Spleen (tissue), 11 donors: ENCODE measurements at regions not wholly inside any gene's neighbourhood (a gene's known extent, or its start where the extent isn't known, plus 50 kb on each side); places are given as distances from the start of the nearest gene placed in this dataset.

Source experiments
- DNase-seq: peaks from one replicate; pipeline ENCODE4 v3.0.0-alpha.2; 2020
- H3K27ac ChIP-seq, 8 donors: fragments of 200-600 bp; sonication (generic) in 7 of 8; 1 replicate in 4 of 8; 2 replicates in 4 of 8; pipeline versions ENCODE4 v1.5.0 to v1.8.0; 2016 to 2021; ENCODE audit warnings: inconsistent platforms in 4 of 8, mild to moderate bottlenecking in 4 of 8, moderate library complexity in 1 of 8
- H3K27me3 ChIP-seq, 7 donors: fragments of 200-600 bp; sonication (generic) in 6 of 7; replicated peaks in 1 of 7; 1 replicate in 4 of 7; 2 replicates in 3 of 7; pipeline versions ENCODE4 v1.5.0 to v1.8.0; 2016 to 2021; ENCODE audit warnings: inconsistent platforms in 3 of 7, mild to moderate bottlenecking in 1 of 7
- H3K36me3 ChIP-seq, 6 donors: fragments of 200-600 bp; sonication (generic) in 5 of 6; 1 replicate in 4 of 6; 2 replicates in 2 of 6; pipeline versions ENCODE4 v1.5.0 to v1.8.0; 2016 to 2021; ENCODE audit warnings: inconsistent platforms in 2 of 6
- H3K4me1 ChIP-seq, 6 donors: fragments of 200-600 bp; sonication (generic) in 5 of 6; 1 replicate in 3 of 6; 2 replicates in 3 of 6; pipeline versions ENCODE4 v1.5.0 to v1.8.0; 2016 to 2021; ENCODE audit warnings: inconsistent platforms in 3 of 6
- H3K4me3 ChIP-seq, 8 donors: fragments of 200-600 bp; sonication (generic) in 7 of 8; 1 replicate in 4 of 8; 2 replicates in 4 of 8; pipeline versions ENCODE4 v1.5.0 to v1.8.0; 2016 to 2021; ENCODE audit warnings: inconsistent platforms in 4 of 8, mild to moderate bottlenecking in 4 of 8, moderate library complexity in 2 of 8
- H3K9me3 ChIP-seq, 8 donors: fragments of 200-600 bp; sonication (generic) in 7 of 8; 1 replicate in 4 of 8; 2 replicates in 4 of 8; pipeline versions ENCODE4 v1.5.0 to v1.8.0; 2016 to 2021; ENCODE audit warnings: inconsistent platforms in 4 of 8
- POLR2A ChIP-seq, 3 donors: fragments of 450-650 bp; IDR thresholded peaks; one replicate each; pipeline ENCODE4 v1.5.1; 2017; ENCODE audit warnings: antibody characterized with exemption in 3 of 3, mild to moderate bottlenecking in 1 of 3
- POLR2AphosphoS5 ChIP-seq, 3 donors: sonication (generic); formaldehyde crosslinking; IDR thresholded peaks; one replicate each; pipeline ENCODE4 v1.5.1; 2017; ENCODE audit warnings: antibody characterized with exemption in 3 of 3
- WGBS, 5 donors: extraction: QIAGEN DNeasy Blood & Tissue Kit in 3 of 5; methylation state at CpG; one replicate each; pipeline versions ENCODE4 v1.1.5 to v1.1.7; 2013 to 2018; 5-methylcytosine and 5-hydroxymethylcytosine counted together
- intact Hi-C: fragments of 100-400 bp; cut with DNase I; formaldehyde crosslinking; loops from one replicate; pipeline ENCODE4 v1.15.0; 2023; ENCODE audit warnings: low total_unique reads
- TF ChIP-seq, protein P1 (sequence below), 11 experiments: fragments of 200-600 bp in 7 of 11; fragments of 450-650 bp in 4 of 11; sonication (generic) in 4 of 11; IDR thresholded peaks in 8 of 11; conservative IDR thresholded peaks in 3 of 11; 1 replicate in 7 of 11; 2 replicates in 4 of 11; pipeline versions ENCODE4 v1.4.0 to v1.8.0; 2016 to 2021; ENCODE audit warnings: antibody characterized with exemption in 11 of 11, inconsistent platforms in 4 of 11, mild to moderate bottlenecking in 1 of 11
- donor health status: healthy with polysubstance abuse.
- donor health status: DM: no; HTN: no; CAD: no; lungs with moderate emphysema.
- donor health status: DM: no; HTN: no; CAD: no.
- donor health status: Bipolar disorder and iron deficiency.
- donor health status: healthy.
- donor health status: DM: no; HTN: no; CAD: no.
- donor health status: DM: yes; HTN: yes; CAD: no.

DNA sequence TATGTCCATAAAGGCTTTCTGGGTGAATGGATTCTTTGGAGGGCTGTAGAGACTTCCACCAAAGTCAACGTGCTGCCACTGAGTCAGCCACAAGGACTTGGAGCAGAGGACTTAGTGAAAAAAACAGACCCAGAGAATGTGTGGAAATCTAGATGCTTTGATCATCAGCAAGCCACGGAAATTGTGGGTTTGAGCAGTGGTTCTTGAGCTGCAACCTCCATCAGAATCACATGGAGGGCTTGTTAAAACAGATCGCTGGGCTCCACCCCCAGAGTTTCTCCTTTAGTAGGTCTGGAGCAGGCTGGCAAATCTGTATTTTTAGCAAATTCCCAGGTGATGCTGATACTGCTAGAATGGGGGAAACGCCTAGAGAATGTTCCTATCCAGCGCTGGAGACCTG is 95.3 kb downstream of the RBM43 start:
- no peak overlapping the region for H3K4me3 ChIP-seq
- no peaks in the 10 kb centered on the region for H3K9me3 ChIP-seq
- H3K36me3 ChIP-seq, result no peaks in the 10 kb centered on the region
- H3K4me1 ChIP-seq, result no peaks in the 10 kb centered on the region
- H3K27me3 ChIP-seq, result no peaks in the 10 kb centered on the region
- H3K27ac ChIP-seq, result no peak overlapping the region
- DNase-seq, result no peak
- TF ChIP-seq, protein P1, sequence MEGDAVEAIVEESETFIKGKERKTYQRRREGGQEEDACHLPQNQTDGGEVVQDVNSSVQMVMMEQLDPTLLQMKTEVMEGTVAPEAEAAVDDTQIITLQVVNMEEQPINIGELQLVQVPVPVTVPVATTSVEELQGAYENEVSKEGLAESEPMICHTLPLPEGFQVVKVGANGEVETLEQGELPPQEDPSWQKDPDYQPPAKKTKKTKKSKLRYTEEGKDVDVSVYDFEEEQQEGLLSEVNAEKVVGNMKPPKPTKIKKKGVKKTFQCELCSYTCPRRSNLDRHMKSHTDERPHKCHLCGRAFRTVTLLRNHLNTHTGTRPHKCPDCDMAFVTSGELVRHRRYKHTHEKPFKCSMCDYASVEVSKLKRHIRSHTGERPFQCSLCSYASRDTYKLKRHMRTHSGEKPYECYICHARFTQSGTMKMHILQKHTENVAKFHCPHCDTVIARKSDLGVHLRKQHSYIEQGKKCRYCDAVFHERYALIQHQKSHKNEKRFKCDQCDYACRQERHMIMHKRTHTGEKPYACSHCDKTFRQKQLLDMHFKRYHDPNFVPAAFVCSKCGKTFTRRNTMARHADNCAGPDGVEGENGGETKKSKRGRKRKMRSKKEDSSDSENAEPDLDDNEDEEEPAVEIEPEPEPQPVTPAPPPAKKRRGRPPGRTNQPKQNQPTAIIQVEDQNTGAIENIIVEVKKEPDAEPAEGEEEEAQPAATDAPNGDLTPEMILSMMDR (IDR thresholded peaks at IDR 0.05 in 8 of 11, conservative IDR thresholded peaks at IDR 0.05 in 3 of 11), result no peak
- no peak for TF ChIP-seq POLR2A (IDR thresholded peaks at IDR 0.05)
- TF ChIP-seq POLR2AphosphoS5 (IDR thresholded peaks at IDR 0.05), result no peak
- WGBS, 5 donors, result 80 to 90% (median 89%) methylated on average over 5 of the region's 5 CpGs
- intact Hi-C loops, result no loop called here

DNA sequence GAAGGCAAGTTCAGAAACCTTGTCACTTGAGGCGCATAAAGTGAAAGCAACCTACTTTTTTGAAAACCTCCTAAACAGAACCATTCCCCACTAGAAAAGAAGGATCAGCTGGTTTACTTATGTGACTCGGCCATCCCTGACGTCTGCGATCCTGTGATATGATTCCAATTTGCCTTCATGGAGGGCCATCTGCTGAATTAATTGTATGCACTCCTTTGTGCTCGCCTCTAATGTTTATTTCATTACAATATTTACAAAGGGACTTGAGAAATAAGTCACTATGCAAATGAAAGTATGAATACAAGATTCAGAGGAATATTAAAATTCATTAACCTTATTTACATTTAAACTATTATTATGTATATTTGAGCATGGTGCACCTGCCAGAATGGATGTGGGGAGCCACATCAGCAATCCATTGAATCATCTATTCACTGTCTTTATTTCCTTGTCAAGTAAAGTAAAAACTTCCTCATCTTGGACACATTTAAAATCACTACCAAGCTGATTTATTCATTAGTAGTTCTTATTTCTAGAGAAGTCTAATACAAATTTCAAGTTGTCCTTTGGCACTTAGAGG is 96.5 kb downstream of the RBM43 start:
- no peak for DNase-seq
- Histone ChIP-seq H3K4me1 (no peaks in the 10 kb centered on the region), H3K36me3 (no peaks in the 10 kb centered on the region), H3K27me3 (no peaks in the 10 kb centered on the region), H3K27ac (no peak overlapping the region), H3K9me3 (no peaks in the 10 kb centered on the region), H3K4me3 (no peak overlapping the region)
- intact Hi-C loops, result no loop called here
- WGBS, 5 donors, result 79 to 91% (median 89%) methylated on average over 5 of the region's 5 CpGs
- TF ChIP-seq POLR2AphosphoS5 (IDR thresholded peaks at IDR 0.05), result no peak
- TF ChIP-seq, protein P1 (IDR thresholded peaks at IDR 0.05 in 8 of 11, conservative IDR thresholded peaks at IDR 0.05 in 3 of 11), result no peak
- TF ChIP-seq POLR2A (IDR thresholded peaks at IDR 0.05), result no peak

DNA sequence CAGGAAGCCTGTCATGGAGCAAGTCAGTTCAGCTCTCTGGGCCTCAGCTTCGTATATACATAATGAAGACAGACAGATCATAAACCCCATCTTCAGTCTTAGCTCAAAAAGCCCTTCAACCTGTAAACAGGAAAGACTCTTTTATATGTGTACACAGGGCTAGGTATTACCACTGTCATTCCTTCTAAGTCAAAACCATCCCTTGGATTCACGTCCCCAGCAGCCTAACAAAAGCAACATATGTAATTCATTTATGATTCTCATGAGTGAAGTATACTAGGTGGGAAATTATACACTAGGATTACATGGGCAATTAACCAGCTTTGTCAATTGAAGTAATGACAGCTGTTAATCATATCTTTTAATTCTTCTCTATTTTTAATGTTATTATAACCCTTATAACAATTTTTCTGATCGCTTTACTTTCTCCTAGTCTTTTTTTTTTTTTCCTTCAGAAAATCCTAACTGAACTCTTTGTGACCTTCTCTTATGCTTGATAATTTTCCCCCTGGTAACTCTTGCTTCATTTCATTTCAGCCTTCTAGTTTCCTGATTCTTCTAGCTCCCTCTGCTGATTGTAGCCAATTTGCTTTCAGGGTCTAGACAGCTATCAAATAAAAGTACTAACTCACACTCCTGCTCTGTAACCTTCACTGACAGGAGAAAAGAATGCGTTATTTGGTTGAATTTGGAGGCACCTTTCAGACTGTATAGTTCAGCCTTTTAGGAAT is 99.7 kb downstream of the RBM43 start:
- Histone ChIP-seq H3K9me3 (no peaks in the 10 kb centered on the region), H3K4me1 (no peaks in the 10 kb centered on the region), H3K27ac (no peak overlapping the region), H3K36me3 (no peaks in the 10 kb centered on the region), H3K4me3 (no peak overlapping the region), H3K27me3 (no peaks in the 10 kb centered on the region)
- intact Hi-C loops, result no loop called here
- no peak for DNase-seq
- TF ChIP-seq POLR2AphosphoS5 (IDR thresholded peaks at IDR 0.05), result no peak
- TF ChIP-seq, protein P1 (IDR thresholded peaks at IDR 0.05 in 8 of 11, conservative IDR thresholded peaks at IDR 0.05 in 3 of 11), result no peak
- no peak for TF ChIP-seq POLR2A (IDR thresholded peaks at IDR 0.05)
- 67 to 75% (median 73%) methylated on average over 4 of the region's 4 CpGs for WGBS, 5 donors

DNA sequence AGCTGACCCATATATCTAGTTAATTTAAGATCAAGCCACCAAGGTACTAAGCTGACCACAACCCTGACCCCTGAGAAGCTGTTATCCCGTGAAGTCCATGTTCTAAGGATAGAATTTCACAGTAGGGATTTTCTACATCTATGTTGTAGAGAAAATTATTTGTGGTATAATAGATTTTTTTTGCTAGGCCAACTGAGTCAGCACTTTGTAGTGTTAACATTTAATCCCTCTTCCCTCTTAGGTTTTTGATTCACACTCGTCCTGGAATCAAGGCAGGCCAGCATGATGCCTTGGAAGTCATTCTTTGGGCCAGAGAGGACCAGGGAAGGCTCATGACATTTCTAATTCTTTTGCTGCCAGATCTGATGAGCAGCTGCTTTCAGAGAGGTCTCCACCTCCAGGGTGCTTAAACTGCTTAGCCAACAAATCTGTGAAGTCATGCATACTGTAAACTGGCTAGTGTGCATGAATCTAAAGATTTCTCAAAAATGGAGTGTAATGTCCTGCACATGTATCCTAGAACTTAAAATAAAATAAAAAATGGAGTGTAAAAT is 102.5 kb downstream of the RBM43 start:
- no peaks in the 10 kb centered on the region for H3K36me3 ChIP-seq
- H3K27ac ChIP-seq, result no peak overlapping the region
- no peak for DNase-seq
- H3K27me3 ChIP-seq, result no peaks in the 10 kb centered on the region
- TF ChIP-seq POLR2A (IDR thresholded peaks at IDR 0.05) (no peak), POLR2AphosphoS5 (IDR thresholded peaks at IDR 0.05) (no peak)
- TF ChIP-seq, protein P1 (IDR thresholded peaks at IDR 0.05 in 8 of 11, conservative IDR thresholded peaks at IDR 0.05 in 3 of 11), result no peak
- no peak overlapping the region for H3K4me3 ChIP-seq
- WGBS, 5 donors, result 53 to 80% (median 59%) methylated on average over 2 of the region's 2 CpGs
- no peaks in the 10 kb centered on the region for H3K4me1 ChIP-seq
- no peaks in the 10 kb centered on the region for H3K9me3 ChIP-seq
- intact Hi-C loops, result no loop called here
